Astrocyte (in vitro differentiated cells and primary cell): ENCODE measurements at regions not wholly inside any gene's neighbourhood (a gene's known extent, or its start where the extent isn't known, plus 50 kb on each side); places are given as distances from the start of the nearest gene placed in this dataset.

ENCODE experiments used
- EZH2 ChIP-seq: IDR thresholded peaks from 2 replicates; pipeline ENCODE4 v1.6.1; 2012; ENCODE audit warnings: mild to moderate bottlenecking, low read length, inconsistent platforms; ENCODE audit not compliant: insufficient read depth
- TF ChIP-seq, protein P1 (sequence below): IDR thresholded peaks from 2 replicates; pipeline ENCODE4 v1.5.1; 2011; ENCODE audit warnings: low read depth, mild to moderate bottlenecking, inconsistent platforms, low read length, moderate library complexity; ENCODE audit not compliant: insufficient read depth

- TF ChIP-seq, protein P1, sequence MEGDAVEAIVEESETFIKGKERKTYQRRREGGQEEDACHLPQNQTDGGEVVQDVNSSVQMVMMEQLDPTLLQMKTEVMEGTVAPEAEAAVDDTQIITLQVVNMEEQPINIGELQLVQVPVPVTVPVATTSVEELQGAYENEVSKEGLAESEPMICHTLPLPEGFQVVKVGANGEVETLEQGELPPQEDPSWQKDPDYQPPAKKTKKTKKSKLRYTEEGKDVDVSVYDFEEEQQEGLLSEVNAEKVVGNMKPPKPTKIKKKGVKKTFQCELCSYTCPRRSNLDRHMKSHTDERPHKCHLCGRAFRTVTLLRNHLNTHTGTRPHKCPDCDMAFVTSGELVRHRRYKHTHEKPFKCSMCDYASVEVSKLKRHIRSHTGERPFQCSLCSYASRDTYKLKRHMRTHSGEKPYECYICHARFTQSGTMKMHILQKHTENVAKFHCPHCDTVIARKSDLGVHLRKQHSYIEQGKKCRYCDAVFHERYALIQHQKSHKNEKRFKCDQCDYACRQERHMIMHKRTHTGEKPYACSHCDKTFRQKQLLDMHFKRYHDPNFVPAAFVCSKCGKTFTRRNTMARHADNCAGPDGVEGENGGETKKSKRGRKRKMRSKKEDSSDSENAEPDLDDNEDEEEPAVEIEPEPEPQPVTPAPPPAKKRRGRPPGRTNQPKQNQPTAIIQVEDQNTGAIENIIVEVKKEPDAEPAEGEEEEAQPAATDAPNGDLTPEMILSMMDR, result no peak
- no peak for TF ChIP-seq EZH2
Measured at GRCh38 chr2:149662556-149662955, 75.0 kb upstream of the MMADHC start.
